Activated CD8-positive, alpha-beta memory T cell treated with anti-CD3 and anti-CD28 coated beads, Interleukin-2, amount 50 U/mL, for 4 hours (primary cell): ENCODE measurements at regions not wholly inside any gene's neighbourhood (a gene's known extent, or its start where the extent isn't known, plus 50 kb on each side); places are given as distances from the start of the nearest gene placed in this dataset.
"Not testable (repeated sequence)": the region's sequence is repeated elsewhere in the genome, so short reads cannot be mapped to it uniquely, and the experiment has no call there.

Source experiments
- DNase-seq: peaks from one replicate; pipeline ENCODE4 v3.0.0-alpha.2; 2020

DNA sequence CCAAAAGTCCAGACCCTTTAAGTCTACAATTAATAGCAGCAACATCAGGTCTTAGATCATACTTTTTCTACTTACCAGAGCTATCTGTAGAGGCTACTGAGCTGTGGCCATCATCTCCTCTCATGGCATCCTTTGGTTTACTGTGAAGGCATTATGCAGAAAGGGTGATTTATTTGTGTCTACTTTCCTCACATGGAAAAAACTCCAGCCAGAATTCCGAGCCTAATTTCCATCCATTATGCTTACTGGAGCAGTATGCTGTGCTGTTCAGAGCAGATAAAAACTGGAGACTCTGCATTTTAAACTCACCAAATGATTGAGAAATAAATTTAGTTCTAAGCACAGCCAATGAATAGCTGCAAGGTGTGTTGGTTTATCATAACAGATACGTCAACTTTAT lies 581.8 kb downstream of the ETS1 start:
- no peak for DNase-seq

DNA sequence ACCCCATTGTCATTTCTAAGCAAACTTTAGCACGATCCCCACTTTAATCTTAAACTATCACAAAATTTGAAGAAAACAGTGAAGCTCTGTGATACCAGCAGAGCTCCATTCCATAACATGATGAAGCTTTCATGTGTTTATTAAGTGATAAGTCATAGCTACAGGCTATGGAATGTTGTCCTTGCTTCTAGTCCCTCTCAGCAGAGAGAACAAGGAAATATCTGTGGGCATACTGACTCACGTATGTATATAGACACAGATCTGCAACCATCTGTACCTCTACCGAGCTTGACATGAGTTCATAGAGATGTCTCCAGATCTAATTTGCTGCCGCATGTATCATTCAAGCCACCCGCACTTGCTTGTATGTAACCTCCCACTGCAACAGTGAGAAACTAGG lies 588.9 kb downstream of the ETS1 start:
- DNase-seq = no peak

DNA sequence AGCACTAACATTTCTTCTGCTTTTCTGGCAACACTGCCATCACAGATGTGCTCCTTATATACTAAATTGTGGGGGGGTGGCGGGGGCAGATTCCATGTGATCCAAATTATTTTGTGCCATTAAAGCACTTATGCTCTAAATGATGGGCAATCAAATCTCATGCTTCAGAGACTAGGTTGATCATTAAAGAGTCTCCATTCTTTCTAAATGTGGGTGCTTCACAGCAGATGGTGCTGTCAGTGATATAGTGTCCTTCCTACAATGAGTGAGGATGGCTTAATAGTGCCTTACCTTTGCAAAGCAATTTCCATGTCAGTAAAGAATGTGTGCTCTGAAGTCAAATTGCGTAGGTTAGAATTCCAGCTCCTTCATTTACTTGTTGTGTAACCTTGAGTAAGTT lies 589.8 kb downstream of the ETS1 start:
- no peak for DNase-seq

DNA sequence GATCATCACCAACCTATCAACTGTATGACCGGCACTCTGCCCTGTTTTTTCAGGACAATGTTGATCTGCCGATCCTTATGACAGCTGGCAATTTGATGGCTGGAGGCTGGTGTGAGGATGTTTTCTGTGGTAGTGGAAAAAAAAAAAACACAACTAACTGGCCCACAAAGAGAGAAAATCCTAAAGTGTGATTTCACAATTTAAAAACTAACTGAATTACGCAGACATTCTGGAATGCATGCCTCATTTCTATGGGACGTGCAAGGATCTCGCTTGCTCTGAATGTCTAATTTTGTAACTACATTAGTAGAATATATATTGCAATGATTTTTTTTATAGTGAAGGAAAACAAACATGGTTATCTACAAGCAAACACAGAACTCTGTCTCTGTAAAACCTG lies 590.5 kb downstream of the ETS1 start:
- no peak for DNase-seq

DNA sequence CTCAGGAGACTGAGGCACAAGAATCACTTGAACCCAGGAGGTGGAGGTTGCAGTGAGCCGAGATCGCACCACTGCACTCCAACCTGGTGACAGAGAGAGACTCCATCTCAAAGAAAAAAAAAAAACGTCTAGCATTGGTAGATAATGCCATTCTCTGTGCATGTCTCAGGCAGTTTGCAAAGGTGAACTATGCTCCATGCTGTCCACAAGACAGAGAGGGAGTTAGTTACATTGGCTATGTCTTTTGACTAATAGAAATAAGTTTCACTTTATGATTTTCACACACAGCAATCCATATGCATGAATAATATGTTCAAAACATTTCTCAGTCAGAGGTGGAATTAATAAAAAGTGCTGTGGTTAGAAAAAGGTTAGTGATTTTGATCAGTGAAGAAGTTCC lies 591.4 kb downstream of the ETS1 start:
- DNase-seq = no peak

DNA sequence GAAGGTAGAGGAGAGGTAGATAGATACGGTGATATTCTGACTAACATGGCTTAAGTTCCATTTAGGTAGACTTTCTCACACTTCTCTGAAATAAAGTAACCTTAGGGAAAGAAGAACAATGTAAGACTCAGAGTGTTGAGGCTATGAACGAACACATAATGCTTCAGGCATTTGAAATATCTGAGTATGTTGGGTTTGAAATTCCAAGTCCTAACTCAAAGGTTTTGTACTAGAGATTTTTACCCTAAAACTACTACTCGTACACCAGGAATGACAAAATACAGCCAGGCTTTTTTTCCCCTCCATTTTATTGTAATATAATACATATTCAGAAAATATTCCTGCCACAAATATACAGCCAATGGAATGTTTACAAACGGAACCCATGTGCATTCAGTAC lies 592.6 kb downstream of the ETS1 start:
- DNase-seq = no peak

DNA sequence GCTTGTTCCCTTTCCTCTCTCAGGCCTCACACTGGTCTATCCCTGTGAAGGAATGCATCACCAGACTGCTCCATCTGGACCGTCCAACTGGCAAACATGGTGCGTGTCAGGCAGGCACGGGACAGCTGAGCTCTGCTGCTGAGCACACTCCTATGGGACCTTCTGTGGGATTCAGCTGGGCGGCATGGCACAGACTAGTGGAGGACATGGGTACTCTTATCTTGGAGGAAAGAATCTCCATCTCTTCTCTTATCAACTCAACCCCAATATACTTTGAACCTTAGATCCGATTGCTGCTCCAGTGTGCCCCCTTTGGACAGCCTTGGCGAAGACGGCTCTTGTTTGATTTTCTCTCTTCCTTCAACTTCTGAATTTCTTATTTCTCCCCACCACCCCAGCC lies 593.6 kb downstream of the ETS1 start:
- DNase-seq = no peak

DNA sequence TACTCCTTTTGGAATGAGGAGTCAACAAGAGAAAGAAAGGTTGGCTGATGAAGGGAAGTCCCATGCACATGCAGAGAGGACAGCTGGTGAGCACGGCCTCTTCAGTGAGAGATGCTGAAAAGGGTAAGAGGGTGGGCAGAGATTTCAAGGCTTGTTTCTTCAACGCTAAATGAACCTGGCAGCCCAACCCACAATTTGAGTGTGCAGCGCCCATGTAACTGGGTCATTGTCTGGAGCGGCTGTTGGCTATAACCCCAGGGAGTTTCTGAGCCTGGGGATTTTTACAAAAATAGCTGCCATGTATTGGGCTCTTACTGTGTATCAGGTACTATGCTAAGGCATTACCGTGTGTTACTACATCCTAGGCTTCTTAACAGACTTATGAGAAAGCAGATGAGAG lies 594.1 kb downstream of the ETS1 start:
- DNase-seq = no peak

DNA sequence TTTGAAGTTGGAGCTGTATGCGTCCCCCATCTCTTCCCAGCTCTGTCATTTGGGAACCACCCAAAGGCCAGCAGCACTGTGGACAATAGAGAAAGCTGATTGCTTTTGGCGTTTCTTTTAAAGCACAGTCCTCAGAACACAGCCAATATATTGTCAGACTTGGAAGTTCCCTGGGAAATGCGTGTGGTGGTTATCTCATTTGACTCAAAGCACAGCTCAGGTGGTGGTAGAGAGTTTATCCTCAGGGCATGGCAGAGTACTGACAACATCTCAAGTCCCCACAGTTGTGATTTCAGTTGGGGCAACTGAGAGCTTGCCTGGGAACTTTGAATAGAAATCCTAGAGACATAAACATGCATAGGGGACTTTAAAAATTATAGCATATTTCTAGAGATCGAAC lies 601.3 kb downstream of the ETS1 start:
- no peak for DNase-seq

DNA sequence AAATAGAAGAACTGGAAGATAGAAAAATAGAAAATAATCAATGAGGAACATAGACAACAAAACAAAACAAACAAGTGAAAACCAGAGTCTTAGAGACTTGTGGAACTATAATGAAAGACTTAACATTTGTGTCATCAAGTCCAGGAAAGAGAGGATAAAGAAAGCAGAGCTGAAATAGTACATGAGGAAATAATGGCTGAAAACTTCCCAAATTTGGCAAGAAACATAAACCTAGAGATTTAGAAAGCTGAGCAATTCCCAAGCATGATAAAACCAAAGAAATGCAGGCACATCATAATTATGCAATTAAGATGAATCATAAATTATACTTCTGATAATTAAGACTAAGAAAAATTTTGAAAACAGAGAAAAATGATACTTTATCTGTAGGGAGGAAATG lies 614.5 kb downstream of the ETS1 start:
- DNase-seq = no peak

DNA sequence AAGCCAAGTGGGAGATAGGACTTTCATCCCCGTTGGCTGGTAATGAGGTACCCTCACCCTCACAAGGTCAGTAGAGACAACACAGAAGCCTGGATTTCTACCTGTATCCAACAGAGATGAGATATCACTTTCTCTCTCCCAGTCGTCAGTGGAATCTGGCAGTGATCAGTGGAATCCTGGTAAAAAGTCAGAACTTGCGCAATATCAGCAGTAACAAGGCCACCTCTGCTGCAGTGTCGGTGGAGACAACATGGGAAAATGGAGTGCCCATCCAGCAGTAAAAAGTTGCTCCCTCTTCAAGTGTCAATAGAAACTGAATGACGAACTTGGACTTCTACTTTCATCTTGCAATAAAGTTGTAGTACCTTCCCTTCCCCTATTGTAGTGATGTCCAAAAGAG lies 615.9 kb downstream of the ETS1 start:
- no peak for DNase-seq

DNA sequence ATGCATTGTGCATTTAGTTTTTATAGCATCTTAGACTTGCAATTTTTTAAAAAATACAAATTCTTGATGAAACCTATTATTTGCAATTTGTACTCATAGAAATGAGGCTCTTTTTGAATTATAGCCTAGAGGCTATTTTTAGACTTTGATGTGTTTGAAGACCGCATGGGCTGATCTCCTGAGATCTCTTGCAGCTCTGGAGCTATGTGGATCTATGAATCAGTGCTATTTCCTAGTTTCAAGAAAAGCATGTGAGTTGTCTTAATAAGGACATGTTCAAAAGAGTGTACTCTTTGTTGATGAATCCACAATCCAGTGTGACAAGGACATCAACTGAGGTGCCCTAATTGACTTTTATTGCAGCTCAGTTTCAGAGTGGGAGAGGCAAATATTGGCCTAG lies 620.5 kb downstream of the ETS1 start:
- no peak for DNase-seq

DNA sequence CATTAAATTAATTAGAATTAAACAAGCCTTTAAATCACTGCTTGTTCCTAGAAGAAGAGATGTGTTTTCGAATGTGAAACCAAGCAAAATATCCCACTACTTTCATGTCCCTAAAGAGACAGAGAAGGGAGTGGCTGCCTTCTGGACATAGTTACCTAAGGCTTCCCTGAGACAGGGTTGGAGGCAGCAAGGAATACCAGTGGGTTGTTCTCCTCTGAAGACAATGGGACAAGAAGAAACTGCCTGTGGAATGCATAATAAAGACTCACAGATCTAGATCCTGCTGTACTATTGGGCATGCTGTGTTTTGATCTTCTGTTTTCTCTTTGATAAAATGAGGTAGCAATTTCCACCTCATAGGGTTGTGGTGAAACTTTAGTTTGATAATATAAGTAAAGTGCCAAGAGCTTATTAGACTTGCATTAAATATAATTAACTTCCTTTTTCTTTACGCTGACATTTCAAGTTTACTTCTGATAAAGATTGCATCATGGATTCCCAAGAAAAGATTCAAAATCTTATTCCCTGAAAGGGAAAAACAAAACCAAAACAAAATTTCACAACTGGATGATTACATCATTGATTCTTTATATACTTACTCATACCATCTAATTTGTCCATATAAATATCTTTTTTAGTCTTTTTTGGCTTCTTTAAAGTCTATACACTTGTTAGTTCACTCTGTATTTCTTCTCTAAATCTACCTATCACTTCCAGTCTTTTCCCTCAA lies 621.3 kb downstream of the ETS1 start:
- DNase-seq = no peak

DNA sequence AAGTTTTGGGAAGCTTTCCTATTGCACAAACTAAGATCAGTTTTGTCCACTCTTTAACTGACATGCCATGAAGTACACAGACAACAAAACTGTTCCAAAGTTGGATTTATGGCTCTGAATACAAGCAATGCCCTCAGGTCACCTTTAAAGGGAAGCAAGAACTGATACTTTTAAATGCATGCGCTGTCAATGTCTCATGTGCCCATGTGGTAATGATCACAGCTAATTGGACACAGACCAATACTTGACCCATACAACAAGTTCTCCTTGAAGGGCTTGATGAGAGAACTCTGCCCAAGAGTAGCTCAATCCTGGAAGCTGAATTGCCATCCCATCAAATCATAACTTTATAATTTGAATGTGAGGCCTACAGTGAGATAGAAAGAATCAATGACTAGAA lies 624.9 kb downstream of the ETS1 start:
- no peak for DNase-seq

DNA sequence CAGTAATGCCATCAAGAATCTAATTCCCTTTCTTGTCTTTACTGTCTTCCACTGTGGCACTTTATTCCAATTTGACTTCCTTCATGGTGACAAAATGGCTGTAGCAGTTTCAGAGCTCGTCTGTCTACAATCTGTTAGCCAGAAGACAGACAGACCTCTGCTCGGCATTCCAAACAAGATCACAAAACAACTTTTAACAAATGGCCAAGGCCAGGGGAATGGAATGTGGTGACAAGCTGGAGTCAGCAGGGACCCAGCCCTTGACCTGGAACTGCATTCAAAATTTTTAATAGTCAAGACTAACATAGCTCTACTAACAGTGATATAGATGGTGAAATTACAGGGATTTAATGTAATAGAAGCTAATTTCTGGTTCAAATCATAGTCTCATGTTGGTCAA lies 637.2 kb downstream of the ETS1 start:
- DNase-seq = no peak

DNA sequence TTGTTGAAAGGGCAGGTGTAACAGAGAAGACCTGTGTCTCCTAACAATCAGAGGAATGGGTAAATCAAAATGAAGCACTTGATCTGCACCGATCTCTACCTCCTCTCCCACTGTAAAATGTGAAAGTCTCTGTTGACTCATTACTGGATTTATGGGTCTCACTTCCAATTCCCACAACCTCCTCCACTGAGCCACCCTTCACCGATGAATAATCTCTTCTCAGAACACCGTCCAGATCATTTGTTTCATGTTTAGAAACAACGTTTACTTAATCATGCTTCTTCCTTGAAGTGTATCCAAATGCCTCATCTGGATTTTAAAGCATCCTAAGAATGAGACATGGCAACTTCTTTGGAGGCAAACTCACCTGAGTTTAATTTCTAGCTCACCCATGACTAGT lies 643.6 kb downstream of the ETS1 start:
- no peak for DNase-seq

DNA sequence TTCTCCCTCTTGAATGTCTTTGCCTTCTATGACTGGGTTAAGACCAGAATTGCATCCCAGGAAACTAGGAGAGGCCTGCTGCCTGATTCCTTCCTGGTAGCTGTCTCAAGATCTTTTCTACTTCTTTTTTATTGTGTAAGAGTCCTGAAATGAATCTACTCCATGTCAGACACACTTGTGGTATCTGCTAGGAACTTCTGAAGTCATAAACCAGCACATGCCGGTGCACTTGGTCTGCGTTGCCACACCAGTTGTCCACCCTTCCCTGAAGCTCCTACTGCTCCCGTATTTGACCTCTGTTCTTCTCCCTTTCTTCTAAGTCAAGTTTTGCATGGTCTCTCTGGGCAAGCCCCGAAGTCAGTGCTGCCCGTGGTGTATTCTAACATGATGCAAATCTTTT lies 644.2 kb downstream of the ETS1 start:
- DNase-seq = no peak

DNA sequence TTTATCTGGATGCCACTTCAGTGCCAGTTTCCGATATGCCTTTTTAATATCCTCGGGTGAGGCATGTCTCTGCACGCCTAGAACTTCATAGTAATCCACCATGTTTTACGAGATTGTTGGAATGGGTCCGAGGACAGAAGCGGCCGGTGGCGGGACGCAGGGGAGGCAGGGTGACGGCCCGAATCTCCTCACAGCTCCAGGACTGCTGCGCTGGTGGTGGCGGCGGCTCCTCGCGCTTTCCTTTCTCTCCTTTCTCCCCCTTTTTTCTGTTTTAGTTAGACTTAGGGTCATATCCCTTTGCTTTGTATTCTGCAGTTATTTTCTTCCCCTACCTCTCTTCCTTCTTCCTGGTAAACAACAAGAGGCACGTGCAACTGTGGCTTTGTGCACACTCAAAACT lies 645.8 kb downstream of the ETS1 start:
- DNase-seq = not testable (repeated sequence)

DNA sequence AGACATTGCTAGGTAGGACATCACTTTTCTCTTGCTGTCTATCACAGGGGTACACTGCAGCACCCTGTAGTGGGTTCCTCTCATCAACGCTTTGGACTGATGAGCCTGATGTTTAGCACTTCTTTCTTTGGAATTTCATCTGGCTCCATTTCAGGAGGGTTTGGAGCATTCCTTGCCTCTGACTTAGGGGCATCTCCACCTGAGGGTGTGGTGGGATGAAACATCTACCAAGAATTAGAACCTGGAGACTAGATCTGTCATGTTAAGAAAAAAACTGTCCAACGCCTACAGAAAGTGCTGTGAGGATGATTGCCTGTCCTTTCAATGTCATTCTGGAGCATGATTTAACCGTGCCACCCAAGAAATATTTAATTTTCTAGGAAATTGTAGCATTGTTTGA lies 648.4 kb downstream of the ETS1 start:
- no peak for DNase-seq

DNA sequence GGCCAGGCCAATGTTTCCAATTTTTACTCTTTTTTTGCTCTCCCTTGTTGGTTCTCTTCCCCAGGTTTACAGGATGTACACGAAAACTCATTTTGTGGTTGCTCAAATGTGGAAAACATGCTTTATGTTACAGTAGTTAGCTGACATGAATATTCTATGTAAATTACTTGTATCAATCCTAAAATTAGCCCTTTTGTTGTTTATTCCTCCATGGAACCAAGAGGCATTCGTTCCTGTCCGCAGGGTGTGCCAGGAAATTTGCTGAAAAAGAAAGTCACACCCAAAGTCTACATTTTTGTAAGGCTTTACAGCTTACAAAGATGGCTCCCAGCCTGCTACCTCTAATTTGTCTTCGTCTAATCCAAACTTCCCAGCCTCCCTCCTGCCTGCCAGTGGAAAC lies 652.3 kb downstream of the ETS1 start:
- no peak for DNase-seq

DNA sequence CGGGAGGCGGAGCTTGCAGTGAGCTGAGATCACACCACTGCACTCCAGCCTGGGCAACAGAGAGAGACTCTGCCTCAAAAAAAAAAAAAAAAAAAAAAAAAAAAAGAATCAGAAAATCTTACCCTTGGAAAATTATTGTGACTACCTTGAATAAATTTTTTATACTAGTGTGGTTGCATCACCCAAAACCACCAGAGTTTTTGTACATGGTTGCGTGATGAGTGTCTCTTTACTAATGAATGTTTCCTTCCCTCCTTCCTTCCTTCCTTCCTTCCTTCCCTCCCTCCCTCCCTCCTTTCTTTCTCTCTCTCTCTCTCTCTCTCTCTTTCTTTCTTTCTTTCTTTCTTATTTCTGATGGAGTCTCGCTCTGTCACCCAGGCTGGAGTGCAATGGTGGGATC lies 653.4 kb downstream of the ETS1 start:
- DNase-seq = not testable (repeated sequence)

DNA sequence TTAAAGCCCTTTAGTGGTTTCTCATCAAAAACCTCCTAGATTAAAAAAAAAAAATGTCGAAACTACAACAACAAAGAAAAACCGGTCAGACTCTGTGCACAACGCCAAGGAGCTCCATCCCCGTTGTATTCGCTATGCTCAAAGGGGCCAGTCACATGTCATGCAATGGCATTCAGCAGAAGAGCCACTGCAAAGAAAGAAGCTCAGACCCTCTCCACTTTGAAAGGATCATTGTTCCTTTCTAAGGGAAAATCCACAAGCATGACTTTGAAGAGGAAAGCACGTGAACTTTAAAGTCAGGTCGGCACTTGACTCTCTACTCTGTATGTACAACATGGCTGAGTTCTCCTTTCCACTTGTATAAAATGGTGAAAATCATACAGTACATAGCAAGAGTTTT lies 655.6 kb downstream of the ETS1 start:
- no peak for DNase-seq

DNA sequence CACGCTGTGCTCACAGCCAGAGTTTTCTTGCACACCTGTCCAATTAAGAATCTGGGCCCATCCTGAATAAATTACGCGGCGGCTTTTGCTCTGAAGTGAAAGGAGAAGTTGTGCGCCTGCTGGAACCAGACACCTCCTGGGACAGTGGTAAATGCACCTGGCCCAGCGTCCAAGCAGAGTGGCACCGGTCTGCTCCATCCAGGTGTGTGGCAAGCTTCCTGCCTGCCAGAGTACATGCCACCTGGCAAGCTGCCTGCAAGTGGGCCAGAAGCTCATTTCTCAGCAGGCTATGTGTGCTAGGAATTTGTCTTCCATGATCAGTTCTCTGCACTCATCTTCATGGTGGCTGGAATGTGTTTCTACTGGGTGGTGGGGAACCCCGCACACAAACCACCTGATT lies 660.6 kb downstream of the ETS1 start:
- DNase-seq = no peak

DNA sequence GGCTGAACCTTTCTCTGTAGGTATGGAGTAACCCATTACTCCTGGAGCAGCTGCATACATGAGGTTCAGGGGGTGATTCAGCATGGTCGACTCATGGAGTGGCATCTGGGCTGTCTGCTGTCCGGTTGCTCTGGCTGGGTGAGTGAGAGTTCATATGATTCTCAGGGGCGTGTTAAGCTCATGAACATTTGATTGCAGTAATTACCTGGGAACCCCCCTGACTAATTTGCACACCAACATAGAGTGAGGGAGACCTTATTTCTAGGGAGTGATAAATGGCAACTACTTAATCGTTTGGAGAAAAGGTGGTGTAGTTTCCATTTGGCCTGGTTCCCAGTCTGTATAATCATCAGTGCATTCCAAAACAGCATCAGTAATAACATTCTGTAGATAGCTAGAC lies 661.9 kb downstream of the ETS1 start:
- DNase-seq = no peak

DNA sequence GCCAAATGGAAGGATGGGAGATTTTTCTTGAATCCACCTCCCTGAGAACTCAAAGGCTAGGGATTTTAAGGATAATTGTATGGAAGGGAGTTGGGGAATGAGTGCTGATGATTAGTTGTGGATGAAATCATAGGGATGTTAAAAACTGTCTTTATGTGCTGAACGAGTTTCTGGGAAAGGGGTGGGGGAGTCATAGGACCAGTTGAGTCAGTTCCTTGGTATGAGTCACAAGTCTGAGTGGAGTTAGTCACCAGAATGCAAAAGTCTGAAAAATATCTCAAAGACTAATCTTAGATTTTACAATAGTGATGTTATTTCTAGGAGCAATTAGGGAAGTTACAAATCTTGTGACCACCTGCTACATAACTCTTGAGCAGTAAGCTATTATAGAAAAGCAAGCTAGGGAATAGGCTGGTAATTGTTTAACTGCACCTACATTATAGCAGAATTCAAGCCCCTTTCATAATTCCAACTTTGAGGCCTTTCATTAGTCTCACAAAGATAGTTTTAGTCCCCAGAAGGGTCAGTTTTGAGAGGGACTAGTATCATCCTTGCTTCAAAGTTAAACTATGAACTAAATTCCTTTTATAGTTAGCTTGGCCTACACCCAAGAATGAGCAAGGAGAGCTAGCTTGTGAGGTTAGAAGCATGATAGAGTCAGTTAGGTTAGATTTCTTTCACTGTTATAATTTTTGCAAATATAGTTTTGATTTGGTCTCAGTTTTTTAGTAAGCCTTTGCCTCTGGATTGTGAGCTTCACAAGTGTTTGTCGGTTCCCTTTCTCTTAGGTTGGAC lies 668.0 kb downstream of the ETS1 start:
- DNase-seq = no peak
